Neural progenitor cell (in vitro differentiated cells): ENCODE measurements at regions not wholly inside any gene's neighbourhood (a gene's known extent, or its start where the extent isn't known, plus 50 kb on each side); places are given as distances from the start of the nearest gene placed in this dataset.

ENCODE experiments used
- DNase-seq: peaks from one replicate; pipeline ENCODE4 v3.0.0-alpha.2; 2016; ENCODE audit warnings: low spot score
- H2AFZ ChIP-seq: fragments of 200-600 bp; sonication (generic); replicated peaks from 2 replicates; pipeline ENCODE4 v1.6.1; 2016; ENCODE audit warnings: antibody characterized with exemption
- H3F3A ChIP-seq: fragments of 200-600 bp; sonication (generic); 2 replicates; pipeline ENCODE4 v1.6.1; 2016; ENCODE audit warnings: antibody characterized with exemption, low read depth
- H3K27ac ChIP-seq: fragments of 200-600 bp; sonication (generic); 2 replicates; pipeline ENCODE4 v1.5.1; 2016; ENCODE audit warnings: mild to moderate bottlenecking
- H3K27me3 ChIP-seq: fragments of 200-600 bp; sonication (generic); 2 replicates; pipeline ENCODE4 v1.6.1; 2016; ENCODE audit warnings: mild to moderate bottlenecking, moderate library complexity
- H3K36me3 ChIP-seq: fragments of 200-600 bp; sonication (generic); 2 replicates; pipeline ENCODE4 v1.5.1; 2016
- H3K4me1 ChIP-seq: fragments of 200-600 bp; sonication (generic); 2 replicates; pipeline ENCODE4 v1.6.1; 2016; ENCODE audit warnings: mixed run types
- H3K4me2 ChIP-seq: fragments of 200-600 bp; sonication (generic); 2 replicates; pipeline ENCODE4 v1.6.1; 2016
- H3K4me3 ChIP-seq: fragments of 200-600 bp; sonication (generic); 2 replicates; pipeline ENCODE4 v1.5.1; 2016
- H3K79me2 ChIP-seq: fragments of 200-600 bp; sonication (generic); 2 replicates; pipeline ENCODE4 v1.6.1; 2016; ENCODE audit warnings: low read depth
- H3K9ac ChIP-seq: fragments of 200-600 bp; sonication (generic); 2 replicates; pipeline ENCODE4 v1.6.1; 2016
- H3K9me3 ChIP-seq: fragments of 200-600 bp; sonication (generic); 2 replicates; pipeline ENCODE4 v1.5.1; 2016; ENCODE audit warnings: low read depth
- H4K20me1 ChIP-seq: fragments of 200-600 bp; sonication (generic); 2 replicates; pipeline ENCODE4 v1.6.1; 2016; ENCODE audit warnings: low read depth
- H3K27ac Mint-ChIP-seq: 3 replicates; pipeline ENCODE4 v1.8.0; 2021; ENCODE audit warnings: mixed read lengths
- H3K27me3 Mint-ChIP-seq: 2 replicates; pipeline ENCODE4 v1.8.0; 2022; ENCODE audit warnings: low read depth, mild to moderate bottlenecking, inconsistent platforms, moderate library complexity, mixed read lengths; ENCODE audit not compliant: insufficient read depth
- H3K36me3 Mint-ChIP-seq: 3 replicates; pipeline ENCODE4 v1.8.0; 2021; ENCODE audit warnings: mixed read lengths
- H3K4me1 Mint-ChIP-seq: 3 replicates; pipeline ENCODE4 v1.8.0; 2021; ENCODE audit warnings: mixed read lengths
- H3K4me3 Mint-ChIP-seq: 3 replicates; pipeline ENCODE4 v1.8.0; 2021; ENCODE audit warnings: mild to moderate bottlenecking, moderate library complexity, mixed read lengths
- H3K9me3 Mint-ChIP-seq: 3 replicates; pipeline ENCODE4 v1.8.0; 2020; ENCODE audit warnings: mixed read lengths
- CTCF ChIP-seq: fragments of 200-600 bp; sonication (generic); IDR thresholded peaks from 2 replicates; pipeline ENCODE4 v1.5.1; 2017; ENCODE audit warnings: antibody characterized with exemption, mild to moderate bottlenecking
- EZH2 ChIP-seq: fragments of 200-600 bp; sonication (generic); IDR thresholded peaks from 2 replicates; pipeline ENCODE4 v1.6.1; 2017; ENCODE audit warnings: antibody characterized with exemption, mild to moderate bottlenecking, moderate library complexity
- EZH2phosphoT487 ChIP-seq: fragments of 200-600 bp; sonication (generic); IDR thresholded peaks from 2 replicates; pipeline ENCODE4 v1.6.1; 2017; ENCODE audit warnings: antibody characterized with exemption

GRCh38 chr5:89190515-89191265, 307.7 kb upstream of the MEF2C start:
- H3K79me2 ChIP-seq: no peaks in the 10 kb centered on the region
- no peaks in the 10 kb centered on the region for H3K36me3 ChIP-seq
- no peak overlapping the region for H3K27ac Mint-ChIP-seq
- no peak overlapping the region for H3K4me3 ChIP-seq
- H2AFZ ChIP-seq: no peak overlapping the region
- H3K4me1 Mint-ChIP-seq: no peaks in the 10 kb centered on the region
- H3K9me3 ChIP-seq: no peaks in the 10 kb centered on the region
- no peak for DNase-seq
- H3K4me2 ChIP-seq: no peak overlapping the region
- peaks cover 4% of the 10 kb centered on the region for H3F3A ChIP-seq
- H4K20me1 ChIP-seq: no peaks in the 10 kb centered on the region
- H3K27ac ChIP-seq: no peak overlapping the region
- TF ChIP-seq EZH2phosphoT487 (no peak), CTCF (no peak), EZH2 (no peak)
- H3K9me3 Mint-ChIP-seq: peaks cover 15% of the 10 kb centered on the region
- H3K27me3 ChIP-seq: no peaks in the 10 kb centered on the region
- no peak overlapping the region for H3K4me3 Mint-ChIP-seq
- H3K36me3 Mint-ChIP-seq: no peaks in the 10 kb centered on the region
- no peaks in the 10 kb centered on the region for H3K27me3 Mint-ChIP-seq
- H3K4me1 ChIP-seq: peaks cover 7% of the 10 kb centered on the region
- H3K9ac ChIP-seq: no peak overlapping the region

- no peaks in the 10 kb centered on the region for H3K36me3 Mint-ChIP-seq
- H3K27ac Mint-ChIP-seq: no peak overlapping the region
- Histone ChIP-seq H3K4me3 (no peak overlapping the region), H3K9me3 (no peaks in the 10 kb centered on the region), H3K9ac (no peak overlapping the region), H3F3A (peaks cover 4% of the 10 kb centered on the region), H3K4me1 (peaks cover 7% of the 10 kb centered on the region), H4K20me1 (no peaks in the 10 kb centered on the region), H3K27ac (no peak overlapping the region), H3K36me3 (no peaks in the 10 kb centered on the region), H2AFZ (no peak overlapping the region), H3K4me2 (no peak overlapping the region), H3K27me3 (no peaks in the 10 kb centered on the region), H3K79me2 (no peaks in the 10 kb centered on the region)
- H3K9me3 Mint-ChIP-seq: peaks cover 2% of the 10 kb centered on the region
- no peak for DNase-seq
- no peak for TF ChIP-seq CTCF
- TF ChIP-seq EZH2: no peak
- TF ChIP-seq EZH2phosphoT487: no peak
- no peak overlapping the region for H3K4me3 Mint-ChIP-seq
- H3K4me1 Mint-ChIP-seq: no peaks in the 10 kb centered on the region
- H3K27me3 Mint-ChIP-seq: no peaks in the 10 kb centered on the region
Observed at GRCh38 chr5:89187883-89188465, 305.0 kb upstream of the MEF2C start.

- no peaks in the 10 kb centered on the region for H3K4me1 Mint-ChIP-seq
- H3K27me3 Mint-ChIP-seq: no peaks in the 10 kb centered on the region
Observed at GRCh38 chr5:89187268-89187667, 304.3 kb upstream of the MEF2C start.

More at GRCh38 chr5:89187268-89187667, 304.3 kb upstream of the MEF2C start:
- Histone ChIP-seq H2AFZ (no peak overlapping the region), H3K4me2 (no peak overlapping the region), H3K9ac (no peak overlapping the region), H3K79me2 (no peaks in the 10 kb centered on the region), H3K27me3 (no peaks in the 10 kb centered on the region), H3K4me3 (no peak overlapping the region), H3F3A (peaks cover 4% of the 10 kb centered on the region), H3K9me3 (no peaks in the 10 kb centered on the region), H3K4me1 (peaks cover 7% of the 10 kb centered on the region), H3K36me3 (no peaks in the 10 kb centered on the region), H4K20me1 (no peaks in the 10 kb centered on the region), H3K27ac (no peak overlapping the region)
- no peak for TF ChIP-seq EZH2phosphoT487
- no peak for TF ChIP-seq EZH2
- no peak for TF ChIP-seq CTCF
- Mint-ChIP-seq H3K9me3 (peaks cover 2% of the 10 kb centered on the region), H3K4me3 (no peak overlapping the region), H3K36me3 (no peaks in the 10 kb centered on the region), H3K27ac (no peak overlapping the region)
- no peak for DNase-seq
